Fibroblast of pulmonary artery (primary cell): ENCODE measurements at regions not wholly inside any gene's neighbourhood (a gene's known extent, or its start where the extent isn't known, plus 50 kb on each side); places are given as distances from the start of the nearest gene placed in this dataset.

Experiments used
- DNase-seq: peaks from one replicate; pipeline ENCODE4 v3.0.0-alpha.2; 2010; ENCODE audit warnings: low read depth
- H3K4me3 ChIP-seq: replicated peaks from 2 replicates; pipeline ENCODE4 v1.5.1; 2011; ENCODE audit warnings: low read depth, mild to moderate bottlenecking, control low read depth, low read length, moderate library complexity
- CTCF ChIP-seq: IDR thresholded peaks from 2 replicates; pipeline ENCODE4 v1.5.1; 2011; ENCODE audit warnings: mild to moderate bottlenecking, control low read depth, low read length, inconsistent platforms; ENCODE audit errors: missing control alignments

DNA sequence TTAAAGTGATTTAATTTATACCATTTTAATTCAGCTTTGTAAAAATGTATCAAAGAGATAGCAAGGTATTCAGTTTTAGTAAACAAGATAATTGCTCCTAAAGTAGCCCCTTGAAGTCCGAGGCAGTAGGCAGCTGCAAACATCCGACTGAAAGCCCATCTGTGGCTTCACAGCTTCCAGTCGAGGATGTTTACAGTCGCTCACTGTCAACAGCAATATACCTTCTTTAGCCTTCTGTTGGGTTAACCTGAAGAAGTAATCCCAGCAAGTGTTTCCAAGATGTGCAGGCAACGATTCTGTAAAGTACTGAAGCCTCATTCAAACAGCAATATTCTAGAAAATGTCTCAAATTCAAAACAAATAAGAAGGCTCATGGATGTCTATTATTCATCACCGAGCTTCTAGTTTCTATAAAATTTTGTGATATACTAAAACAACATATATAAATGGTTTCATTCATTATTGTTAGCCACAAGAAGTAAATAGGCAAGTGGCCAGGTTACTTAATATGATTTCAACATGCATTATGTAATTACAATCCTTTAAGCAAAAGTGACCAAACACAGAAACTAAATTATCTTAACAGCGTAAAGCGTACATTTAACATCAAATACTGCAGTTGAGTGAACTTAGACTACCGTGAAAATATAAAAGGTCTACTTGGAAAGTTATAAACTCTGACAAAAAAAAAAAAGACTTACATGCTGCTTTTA, 115.0 kb downstream of the OGFRL1 start:
- TF ChIP-seq CTCF, result no peak
- H3K4me3 ChIP-seq, result peak overlapping the region; percentile 33
- peak; percentile 42 for DNase-seq

DNA sequence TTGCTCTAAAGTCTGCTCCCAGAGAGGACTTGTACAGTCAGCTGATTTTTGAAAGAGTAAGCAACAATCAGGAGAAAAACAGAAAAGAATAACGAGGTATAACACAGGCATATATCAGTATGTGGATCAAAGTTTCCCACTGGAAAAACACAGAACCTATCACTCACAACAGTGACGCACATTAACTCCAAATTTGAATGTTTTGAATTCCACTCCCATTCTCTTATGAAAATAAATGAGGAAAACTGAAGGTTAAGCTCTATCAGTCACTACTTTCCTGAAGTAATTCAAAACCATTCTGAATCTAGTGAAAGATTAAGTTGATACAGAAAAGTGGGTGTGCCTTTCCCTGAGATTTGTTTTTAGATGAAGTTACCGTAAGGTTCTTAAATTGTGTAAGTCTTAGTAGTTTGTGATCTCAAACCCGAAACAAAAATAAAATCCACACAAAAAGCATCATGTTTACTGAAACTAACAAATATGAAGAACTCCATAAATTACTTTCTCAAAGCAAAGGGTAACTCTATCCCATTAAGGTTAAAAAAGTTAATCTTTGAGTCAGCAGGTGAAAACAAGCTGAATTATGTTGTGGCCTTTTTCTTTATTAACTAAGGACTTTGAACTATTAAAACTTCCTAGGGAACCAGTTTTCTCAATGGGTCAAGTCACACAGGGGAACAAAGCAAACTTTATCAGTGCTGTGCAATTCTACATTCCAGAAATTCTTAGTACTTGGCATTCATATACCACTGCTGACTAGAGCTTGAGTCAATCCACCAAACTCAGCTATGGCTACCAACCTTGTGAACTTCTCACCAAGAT, 115.7 kb downstream of the OGFRL1 start:
- peak; percentile 92 for DNase-seq

DNA sequence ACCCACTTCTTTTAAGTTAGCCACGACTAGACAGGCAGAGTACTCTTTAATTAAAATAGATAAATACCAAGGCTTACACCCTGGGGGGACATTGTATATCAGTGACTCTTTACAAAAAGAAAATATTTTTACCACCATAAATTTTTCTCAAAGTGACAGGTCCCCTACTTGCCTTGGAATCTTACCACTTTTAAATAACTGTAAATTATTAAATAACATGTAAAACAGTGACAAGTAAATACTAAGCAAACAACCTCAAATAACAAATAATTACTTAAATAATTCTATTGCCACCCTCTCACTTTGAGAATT, 116.3 kb downstream of the OGFRL1 start:
- TF ChIP-seq CTCF, result no peak
- DNase-seq, result no peak
- no peak overlapping the region for H3K4me3 ChIP-seq

More for the DNA sequence above, 115.7 kb downstream of the OGFRL1 start:
- H3K4me3 ChIP-seq, result peak overlapping the region; percentile 33
- no peak for TF ChIP-seq CTCF

DNA sequence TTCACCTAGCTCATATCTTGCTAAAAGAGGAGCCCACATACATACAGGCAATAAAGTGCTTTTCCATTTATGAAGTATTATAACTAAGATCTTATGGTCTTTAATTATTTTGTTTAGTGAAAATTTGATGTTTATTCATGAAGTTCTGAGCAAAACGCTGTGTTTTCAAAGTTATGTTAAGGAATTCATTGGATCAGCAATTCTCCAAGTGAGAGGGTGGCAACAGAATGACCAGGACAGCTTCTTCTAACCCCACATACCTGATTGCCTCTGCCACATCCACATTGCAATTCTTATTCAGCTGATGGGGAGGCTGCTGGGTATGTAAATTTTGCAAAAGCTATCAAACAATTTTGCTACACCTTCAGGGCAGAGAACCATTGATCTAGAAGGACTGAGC, 116.8 kb downstream of the OGFRL1 start:
- TF ChIP-seq CTCF, result no peak
- DNase-seq, result no peak
- H3K4me3 ChIP-seq, result no peak overlapping the region

DNA sequence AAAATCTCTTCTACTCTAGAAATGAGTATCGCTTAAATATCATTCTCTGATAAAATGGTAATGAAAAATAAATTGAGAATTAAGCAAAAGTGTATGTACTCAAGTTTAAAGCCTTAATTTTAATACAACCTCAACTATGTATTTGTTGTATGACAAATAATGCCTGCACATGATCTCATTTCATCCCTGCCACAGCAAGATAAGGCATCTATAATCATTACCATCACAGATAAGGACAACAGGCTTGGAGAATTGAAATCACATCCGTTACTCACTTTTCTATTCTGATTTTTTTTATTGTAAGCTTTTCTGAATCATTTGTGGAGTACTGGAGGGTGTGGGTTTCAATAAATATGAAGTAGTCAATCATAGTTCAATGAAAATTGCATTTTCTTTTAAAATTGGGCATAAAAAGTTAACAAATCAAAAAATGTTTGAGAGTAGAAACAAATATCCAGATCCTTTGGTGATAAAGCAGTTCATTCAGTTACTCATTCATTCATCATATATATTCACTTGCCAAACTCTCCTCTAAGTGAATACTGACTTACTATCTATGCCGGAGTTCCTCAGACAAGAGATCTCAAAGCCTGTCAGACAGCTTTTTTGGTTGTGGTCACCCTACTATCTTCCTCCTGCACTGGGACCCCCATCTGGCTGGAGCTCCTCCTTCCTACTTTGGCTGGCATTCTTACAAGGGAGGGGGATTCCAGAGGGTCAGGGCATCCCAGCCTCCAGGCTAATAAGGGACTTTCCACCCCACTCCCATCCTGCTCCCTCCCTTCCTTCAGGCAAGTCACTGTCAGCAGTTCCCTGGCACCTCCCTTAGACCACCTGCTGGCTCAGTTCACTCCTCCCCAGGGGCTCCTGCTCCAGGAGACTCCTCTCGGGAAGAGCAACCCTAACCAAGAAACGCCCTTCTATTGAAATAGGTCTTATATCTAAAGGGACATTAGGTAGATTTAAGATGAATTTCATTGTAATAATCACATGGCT, 118.6 kb downstream of the OGFRL1 start:
- DNase-seq, result no peak
- no peak for TF ChIP-seq CTCF
- H3K4me3 ChIP-seq, result no peak overlapping the region

DNA sequence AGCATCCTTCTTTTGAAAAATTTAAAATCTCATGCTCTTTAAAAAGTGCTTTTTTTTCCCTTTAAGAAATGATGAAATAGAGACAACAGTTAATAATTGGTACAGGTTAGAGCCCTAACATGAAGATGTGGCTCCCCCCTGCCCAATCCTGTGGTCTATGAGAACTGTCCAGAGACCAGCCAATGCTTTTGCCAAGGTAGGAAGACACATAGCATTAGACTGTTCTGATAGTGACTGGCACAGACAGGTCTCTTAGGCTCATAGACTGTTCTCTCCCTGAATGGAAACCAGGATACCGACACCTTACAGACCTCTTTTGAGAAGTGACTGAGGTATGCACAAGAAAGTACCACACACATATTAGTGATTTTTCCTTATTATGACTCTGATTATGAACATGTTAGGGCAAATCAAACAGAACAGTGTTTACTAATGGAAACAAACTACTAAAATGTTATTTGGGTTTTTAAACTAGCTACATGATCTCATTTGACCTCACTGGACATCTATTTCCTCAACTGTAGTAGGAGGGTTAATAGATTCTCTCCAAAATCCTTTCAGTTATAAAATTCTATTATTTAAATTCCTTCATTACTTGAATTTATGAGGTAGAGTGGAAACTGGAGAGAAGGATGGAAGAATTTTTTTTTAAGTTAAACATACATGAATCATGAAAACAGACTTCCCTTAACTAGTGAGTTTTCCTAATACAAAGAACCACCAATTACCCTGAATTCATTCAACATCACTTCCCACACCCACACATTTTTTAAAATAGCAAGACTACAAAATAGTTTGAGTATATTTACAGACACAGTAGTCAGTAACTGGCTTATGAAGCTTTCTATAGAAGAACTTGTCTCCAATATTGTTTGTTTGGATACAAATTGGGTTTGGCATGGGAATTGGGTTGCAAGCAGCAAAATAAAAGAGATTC, 120.4 kb downstream of the OGFRL1 start:
- H3K4me3 ChIP-seq, result no peak overlapping the region
- DNase-seq, result no peak
- no peak for TF ChIP-seq CTCF
